Left renal cortex interstitium (tissue), 4 donors: ENCODE measurements at regions not wholly inside any gene's neighbourhood (a gene's known extent, or its start where the extent isn't known, plus 50 kb on each side); places are given as distances from the start of the nearest gene placed in this dataset.

ENCODE experiments used
- DNase-seq, 4 donors: peaks; one replicate each; pipeline ENCODE4 v3.0.0-alpha.2; 2013; ENCODE audit warnings: low read depth in 4 of 4, low spot score in 2 of 4, missing footprints in 1 of 4

- no peak for DNase-seq
These were observed 356.5 kb downstream of the CDH9 start for GRCh38 chr5:26681861-26682260.

GRCh38 chr5:26674846-26675245 is 363.5 kb downstream of the CDH9 start:
- DNase-seq = no peak

GRCh38 chr5:26669523-26669922 is 368.9 kb downstream of the CDH9 start:
- no peak for DNase-seq

GRCh38 chr5:26669031-26669430 is 369.4 kb downstream of the CDH9 start:
- no peak for DNase-seq

GRCh38 chr5:26666371-26666770 is 372.0 kb downstream of the CDH9 start:
- DNase-seq = no peak

GRCh38 chr5:26663500-26663899 is 374.9 kb downstream of the CDH9 start:
- DNase-seq = no peak

- no peak for DNase-seq
These were observed 375.5 kb downstream of the CDH9 start for GRCh38 chr5:26662806-26663360.

GRCh38 chr5:26660116-26660515 is 378.3 kb downstream of the CDH9 start:
- DNase-seq = no peak

- no peak for DNase-seq
These were observed 389.4 kb downstream of the CDH9 start for GRCh38 chr5:26649000-26649399.

GRCh38 chr5:26647781-26648180 is 390.6 kb downstream of the CDH9 start:
- no peak for DNase-seq

GRCh38 chr5:26645659-26646058 is 392.7 kb downstream of the CDH9 start:
- no peak for DNase-seq

GRCh38 chr5:26641492-26641891 is 396.9 kb downstream of the CDH9 start:
- no peak for DNase-seq

- no peak for DNase-seq
These were observed 413.3 kb downstream of the CDH9 start for GRCh38 chr5:26625099-26625498.

- DNase-seq = no peak
These were observed 415.4 kb downstream of the CDH9 start for GRCh38 chr5:26622947-26623346.

- DNase-seq = no peak
These were observed 427.8 kb downstream of the CDH9 start for GRCh38 chr5:26610577-26610976.

GRCh38 chr5:26601563-26601962 is 436.8 kb downstream of the CDH9 start:
- DNase-seq = no peak

GRCh38 chr5:26582350-26583045 is 455.9 kb downstream of the CDH9 start:
- DNase-seq = no peak

- DNase-seq = no peak
These were observed 458.7 kb downstream of the CDH9 start for GRCh38 chr5:26579712-26580111.

- DNase-seq = no peak
These were observed 460.4 kb downstream of the CDH9 start for GRCh38 chr5:26578002-26578401.

GRCh38 chr5:26572480-26572879 is 465.9 kb downstream of the CDH9 start:
- DNase-seq = no peak

GRCh38 chr5:26569929-26570258 is 468.5 kb downstream of the CDH9 start:
- DNase-seq = no peak

GRCh38 chr5:26569241-26569928 is 469.0 kb downstream of the CDH9 start:
- DNase-seq = no peak
